Smooth muscle cell (in vitro differentiated cells): ENCODE measurements at regions not wholly inside any gene's neighbourhood (a gene's known extent, or its start where the extent isn't known, plus 50 kb on each side); places are given as distances from the start of the nearest gene placed in this dataset.

Experiments
- DNase-seq: peaks from one replicate; lab custom pipeline; 2025; ENCODE audit not compliant: unreplicated experiment; lab: John Stamatoyannopoulos, UW
- H2AFZ ChIP-seq: fragments of 200-600 bp; sonication (generic); 2 replicates; pipeline ENCODE4 v1.6.0; 2016; ENCODE audit warnings: antibody characterized with exemption, low read depth, mild to moderate bottlenecking
- H3F3A ChIP-seq: fragments of 200-600 bp; sonication (generic); 2 replicates; pipeline ENCODE4 v1.6.0; 2017; ENCODE audit warnings: antibody characterized with exemption, low read depth
- H3K27ac ChIP-seq: fragments of 200-600 bp; sonication (generic); 2 replicates; pipeline ENCODE4 v1.5.1; 2016; ENCODE audit warnings: low read depth, mild to moderate bottlenecking
- H3K27me3 ChIP-seq: fragments of 200-600 bp; sonication (generic); 2 replicates; pipeline ENCODE4 v1.6.1; 2016; ENCODE audit warnings: low read depth, mild to moderate bottlenecking
- H3K36me3 ChIP-seq: fragments of 200-600 bp; sonication (generic); 2 replicates; pipeline ENCODE4 v1.5.1; 2016; ENCODE audit warnings: low read depth
- H3K4me1 ChIP-seq: fragments of 200-600 bp; sonication (generic); 2 replicates; pipeline ENCODE4 v1.5.1; 2016; ENCODE audit warnings: low read depth
- H3K4me2 ChIP-seq: fragments of 200-600 bp; sonication (generic); 2 replicates; pipeline ENCODE4 v1.6.0; 2016; ENCODE audit warnings: mild to moderate bottlenecking
- H3K4me3 ChIP-seq: fragments of 200-600 bp; sonication (generic); 2 replicates; pipeline ENCODE4 v1.5.1; 2016; ENCODE audit warnings: mild to moderate bottlenecking
- H3K79me2 ChIP-seq: fragments of 200-600 bp; sonication (generic); 2 replicates; pipeline ENCODE4 v1.6.0; 2016; ENCODE audit warnings: low read depth, mild to moderate bottlenecking
- H3K9ac ChIP-seq: fragments of 200-600 bp; sonication (generic); 2 replicates; pipeline ENCODE4 v1.6.0; 2016; ENCODE audit warnings: low read depth
- H3K9me3 ChIP-seq: fragments of 200-600 bp; sonication (generic); replicated peaks from 2 replicates; pipeline ENCODE4 v1.5.1; 2016; ENCODE audit warnings: low read depth
- H4K20me1 ChIP-seq: fragments of 200-600 bp; sonication (generic); 2 replicates; pipeline ENCODE4 v1.6.0; 2016; ENCODE audit warnings: low read depth
- CTCF ChIP-seq: fragments of 200-600 bp; sonication (generic); IDR thresholded peaks from 2 replicates; pipeline ENCODE4 v1.5.1; 2017; ENCODE audit warnings: borderline replicate concordance, mild to moderate bottlenecking, antibody characterized with exemption; ENCODE audit not compliant: insufficient read depth, poor library complexity, severe bottlenecking
- WGBS: methylation state at CpG from one replicate; pipeline ENCODE4 v1.1.7; 2016; ENCODE audit warnings: low lambda C conversion rate; 5-methylcytosine and 5-hydroxymethylcytosine counted together

GRCh38 chrX:33725535-33726210 is 406.4 kb downstream of the FAM47A start:
- 9% methylated on average over 15 of the region's 15 CpGs for WGBS
- H3K36me3 ChIP-seq, result no peaks in the 10 kb centered on the region
- H3K9ac ChIP-seq, result peak overlapping the region; percentile 13
- H2AFZ ChIP-seq, result peak overlapping the region; percentile 89
- DNase-seq, result no peak
- H3K27ac ChIP-seq, result no peak overlapping the region
- no peaks in the 10 kb centered on the region for H3K9me3 ChIP-seq
- TF ChIP-seq CTCF, result no peak
- H3K27me3 ChIP-seq, result peaks cover 7% of the 10 kb centered on the region
- no peaks in the 10 kb centered on the region for H3K79me2 ChIP-seq
- no peaks in the 10 kb centered on the region for H3K4me1 ChIP-seq
- H3K4me2 ChIP-seq, result peak overlapping the region; percentile 93
- H3F3A ChIP-seq, result no peaks in the 10 kb centered on the region
- H4K20me1 ChIP-seq, result no peaks in the 10 kb centered on the region
- peak overlapping the region; percentile 58 for H3K4me3 ChIP-seq

- no peak for DNase-seq
- Histone ChIP-seq H3K4me3 (no peak overlapping the region), H3F3A (no peaks in the 10 kb centered on the region), H3K9ac (no peak overlapping the region), H3K79me2 (no peaks in the 10 kb centered on the region), H3K4me1 (no peaks in the 10 kb centered on the region), H4K20me1 (no peaks in the 10 kb centered on the region), H3K4me2 (no peak overlapping the region), H3K27me3 (peaks cover 7% of the 10 kb centered on the region), H3K27ac (no peak overlapping the region), H2AFZ (no peak overlapping the region), H3K36me3 (no peaks in the 10 kb centered on the region), H3K9me3 (no peaks in the 10 kb centered on the region)
- WGBS, result 96% methylated on average over 1 of the region's 1 CpG
- no peak for TF ChIP-seq CTCF
These were observed 410.2 kb downstream of the FAM47A start for GRCh38 chrX:33721927-33722326.

DNA sequence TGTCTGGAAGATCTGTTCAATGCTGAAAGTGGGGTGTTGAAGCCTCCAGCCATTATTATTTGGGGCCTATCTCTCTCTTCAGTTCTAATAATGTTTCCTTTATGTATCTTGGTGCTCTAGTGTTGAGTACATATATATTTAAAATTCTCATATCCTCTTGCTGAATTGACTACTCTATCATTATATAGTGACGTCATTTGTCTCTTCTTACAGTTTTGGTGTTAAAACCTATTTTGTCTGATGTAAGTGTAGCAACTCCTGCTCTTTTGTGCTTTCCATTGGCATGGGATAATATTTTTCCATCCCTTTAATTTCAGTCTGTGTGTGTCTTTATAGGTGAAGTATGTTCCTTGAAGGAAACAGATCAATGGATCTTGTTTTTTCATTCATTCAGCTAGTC is 446.0 kb downstream of the FAM47A start:
- Histone ChIP-seq H3K9me3 (no peaks in the 10 kb centered on the region), H3K27ac (no peak overlapping the region), H4K20me1 (no peaks in the 10 kb centered on the region), H2AFZ (no peak overlapping the region), H3K79me2 (no peaks in the 10 kb centered on the region), H3K4me2 (no peak overlapping the region), H3K9ac (no peak overlapping the region), H3K27me3 (no peaks in the 10 kb centered on the region), H3K36me3 (no peaks in the 10 kb centered on the region), H3K4me1 (no peaks in the 10 kb centered on the region), H3K4me3 (no peak overlapping the region), H3F3A (no peaks in the 10 kb centered on the region)
- TF ChIP-seq CTCF, result no peak
- WGBS, result 84% methylated on average over 1 of the region's 1 CpG
- DNase-seq, result no peak
